Testis (tissue), 2 donors: ENCODE measurements at regions not wholly inside any gene's neighbourhood (a gene's known extent, or its start where the extent isn't known, plus 50 kb on each side); places are given as distances from the start of the nearest gene placed in this dataset.
"Not testable (repeated sequence)": the region's sequence is repeated elsewhere in the genome, so short reads cannot be mapped to it uniquely, and the experiment has no call there.

Source experiments
- POLR2A ChIP-seq: fragments of 450-650 bp; IDR thresholded peaks from one replicate; pipeline ENCODE4 v1.6.1; 2017; ENCODE audit warnings: antibody characterized with exemption, mild to moderate bottlenecking, moderate library complexity
- TF ChIP-seq, protein P1 (sequence below), 3 experiments: fragments of 450-650 bp in 2 of 3; fragments of 200-600 bp in 1 of 3; sonication (generic) in 1 of 3; IDR thresholded peaks; one replicate each; pipeline ENCODE4 v1.5.1; 2016 to 2019; ENCODE audit warnings: antibody characterized with exemption in 3 of 3, mild to moderate bottlenecking in 2 of 3, moderate library complexity in 1 of 3

- TF ChIP-seq, protein P1, sequence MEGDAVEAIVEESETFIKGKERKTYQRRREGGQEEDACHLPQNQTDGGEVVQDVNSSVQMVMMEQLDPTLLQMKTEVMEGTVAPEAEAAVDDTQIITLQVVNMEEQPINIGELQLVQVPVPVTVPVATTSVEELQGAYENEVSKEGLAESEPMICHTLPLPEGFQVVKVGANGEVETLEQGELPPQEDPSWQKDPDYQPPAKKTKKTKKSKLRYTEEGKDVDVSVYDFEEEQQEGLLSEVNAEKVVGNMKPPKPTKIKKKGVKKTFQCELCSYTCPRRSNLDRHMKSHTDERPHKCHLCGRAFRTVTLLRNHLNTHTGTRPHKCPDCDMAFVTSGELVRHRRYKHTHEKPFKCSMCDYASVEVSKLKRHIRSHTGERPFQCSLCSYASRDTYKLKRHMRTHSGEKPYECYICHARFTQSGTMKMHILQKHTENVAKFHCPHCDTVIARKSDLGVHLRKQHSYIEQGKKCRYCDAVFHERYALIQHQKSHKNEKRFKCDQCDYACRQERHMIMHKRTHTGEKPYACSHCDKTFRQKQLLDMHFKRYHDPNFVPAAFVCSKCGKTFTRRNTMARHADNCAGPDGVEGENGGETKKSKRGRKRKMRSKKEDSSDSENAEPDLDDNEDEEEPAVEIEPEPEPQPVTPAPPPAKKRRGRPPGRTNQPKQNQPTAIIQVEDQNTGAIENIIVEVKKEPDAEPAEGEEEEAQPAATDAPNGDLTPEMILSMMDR (IDR thresholded peaks at IDR 0.05), result not testable (repeated sequence)
- TF ChIP-seq POLR2A, result not testable (repeated sequence)
These were observed 389.8 kb downstream of the DSEL start for GRCh38 chr18:67126751-67127150.
